ENCODE measurements at regions not wholly inside any gene's neighbourhood (a gene's known extent, or its start where the extent isn't known, plus 50 kb on each side); places are given as distances from the start of the nearest gene placed in this dataset.

DNA sequence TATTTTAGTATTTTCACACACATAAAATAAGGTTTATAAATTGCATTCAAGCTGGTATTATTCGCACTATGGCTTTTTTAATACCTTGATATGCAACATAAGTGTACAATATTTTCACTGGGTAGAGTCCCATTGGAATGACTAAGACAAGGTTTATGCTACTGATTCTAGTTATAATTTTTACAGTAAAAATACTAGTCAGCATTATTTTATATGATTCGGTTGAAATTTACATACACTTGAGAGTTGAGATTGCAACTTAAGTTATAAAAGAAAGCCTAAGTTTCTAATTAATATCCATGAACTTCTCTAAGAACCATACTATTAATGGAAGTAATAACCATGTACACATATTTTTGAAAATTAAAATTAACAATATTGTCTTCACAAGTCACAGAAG lies 723.9 kb upstream of the NR2F2 start:
- peaks cover 0 to 8% of the 10 kb centered on the region in 2 donors for H3K4me1 ChIP-seq
- no peak for DNase-seq
- intact Hi-C loops (cut with DNase I; ENCODE audit: low total_unique reads): no loop called here
- no peaks in the 10 kb centered on the region for H3K36me3 ChIP-seq
- no peak overlapping the region for H3K4me3 ChIP-seq
- TF ChIP-seq, protein P1, sequence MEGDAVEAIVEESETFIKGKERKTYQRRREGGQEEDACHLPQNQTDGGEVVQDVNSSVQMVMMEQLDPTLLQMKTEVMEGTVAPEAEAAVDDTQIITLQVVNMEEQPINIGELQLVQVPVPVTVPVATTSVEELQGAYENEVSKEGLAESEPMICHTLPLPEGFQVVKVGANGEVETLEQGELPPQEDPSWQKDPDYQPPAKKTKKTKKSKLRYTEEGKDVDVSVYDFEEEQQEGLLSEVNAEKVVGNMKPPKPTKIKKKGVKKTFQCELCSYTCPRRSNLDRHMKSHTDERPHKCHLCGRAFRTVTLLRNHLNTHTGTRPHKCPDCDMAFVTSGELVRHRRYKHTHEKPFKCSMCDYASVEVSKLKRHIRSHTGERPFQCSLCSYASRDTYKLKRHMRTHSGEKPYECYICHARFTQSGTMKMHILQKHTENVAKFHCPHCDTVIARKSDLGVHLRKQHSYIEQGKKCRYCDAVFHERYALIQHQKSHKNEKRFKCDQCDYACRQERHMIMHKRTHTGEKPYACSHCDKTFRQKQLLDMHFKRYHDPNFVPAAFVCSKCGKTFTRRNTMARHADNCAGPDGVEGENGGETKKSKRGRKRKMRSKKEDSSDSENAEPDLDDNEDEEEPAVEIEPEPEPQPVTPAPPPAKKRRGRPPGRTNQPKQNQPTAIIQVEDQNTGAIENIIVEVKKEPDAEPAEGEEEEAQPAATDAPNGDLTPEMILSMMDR (IDR thresholded peaks at IDR 0.05): no peak
- no peak for TF ChIP-seq POLR2A (IDR thresholded peaks at IDR 0.05)
- peak overlapping the region in 1 of 2 donors; percentile 71 for H3K27ac ChIP-seq
- no peaks in the 10 kb centered on the region for H3K9me3 ChIP-seq
- no peaks in the 10 kb centered on the region for H3K27me3 ChIP-seq

GRCh38 chr15:95608371-95608770 lies 722.1 kb upstream of the NR2F2 start:
- Histone ChIP-seq H3K4me1 (peaks cover 0 to 8% of the 10 kb centered on the region in 2 donors), H3K36me3 (no peaks in the 10 kb centered on the region), H3K4me3 (no peak overlapping the region), H3K9me3 (no peaks in the 10 kb centered on the region), H3K27me3 (no peaks in the 10 kb centered on the region), H3K27ac (peak overlapping the region; percentile 15 to 56)
- intact Hi-C loops (cut with DNase I; ENCODE audit: low total_unique reads): no loop called here
- no peak for TF ChIP-seq POLR2A (IDR thresholded peaks at IDR 0.05)
- TF ChIP-seq, protein P1 (IDR thresholded peaks at IDR 0.05): no peak
- no peak for DNase-seq

- Histone ChIP-seq H3K4me3 (no peak overlapping the region), H3K27ac (no peak overlapping the region), H3K36me3 (no peaks in the 10 kb centered on the region), H3K4me1 (peaks cover 0 to 6% of the 10 kb centered on the region in 2 donors), H3K27me3 (no peaks in the 10 kb centered on the region), H3K9me3 (no peaks in the 10 kb centered on the region)
- DNase-seq: no peak
- intact Hi-C loops (cut with DNase I; ENCODE audit: low total_unique reads): no loop called here
- no peak for TF ChIP-seq POLR2A (IDR thresholded peaks at IDR 0.05)
- TF ChIP-seq, protein P1 (IDR thresholded peaks at IDR 0.05): no peak
Measured at GRCh38 chr15:95609096-95609495, 721.4 kb upstream of the NR2F2 start.

GRCh38 chr15:95610945-95611344 lies 719.6 kb upstream of the NR2F2 start:
- no peak for TF ChIP-seq POLR2A (IDR thresholded peaks at IDR 0.05)
- TF ChIP-seq, protein P1 (IDR thresholded peaks at IDR 0.05): no peak
- intact Hi-C loops (cut with DNase I; ENCODE audit: low total_unique reads): no loop called here
- DNase-seq: no peak

GRCh38 chr15:95615436-95615835 lies 715.1 kb upstream of the NR2F2 start:
- intact Hi-C loops (cut with DNase I; ENCODE audit: low total_unique reads): no loop called here
- TF ChIP-seq, protein P1 (IDR thresholded peaks at IDR 0.05): no peak
- TF ChIP-seq POLR2A (IDR thresholded peaks at IDR 0.05): no peak
- DNase-seq: no peak
- Histone ChIP-seq H3K9me3 (no peaks in the 10 kb centered on the region), H3K27ac (no peak overlapping the region), H3K4me1 (no peaks in the 10 kb centered on the region), H3K4me3 (no peak overlapping the region), H3K27me3 (no peaks in the 10 kb centered on the region), H3K36me3 (no peaks in the 10 kb centered on the region)

More at GRCh38 chr15:95610945-95611344, 719.6 kb upstream of the NR2F2 start:
- H3K27ac ChIP-seq: no peak overlapping the region
- no peaks in the 10 kb centered on the region for H3K36me3 ChIP-seq
- no peak overlapping the region for H3K4me3 ChIP-seq
- no peaks in the 10 kb centered on the region for H3K9me3 ChIP-seq
- no peaks in the 10 kb centered on the region for H3K27me3 ChIP-seq
- no peaks in the 10 kb centered on the region for H3K4me1 ChIP-seq

All from uterus (tissue), 3 donors.